Thyroid gland (tissue), 4 donors: ENCODE measurements at regions not wholly inside any gene's neighbourhood (a gene's known extent, or its start where the extent isn't known, plus 50 kb on each side); places are given as distances from the start of the nearest gene placed in this dataset.

ENCODE experiments used
- DNase-seq, 2 donors: peaks; one replicate each; pipeline ENCODE4 v3.0.0-alpha.2; 2019
- H3K27ac ChIP-seq, 3 donors: fragments of 200-600 bp; sonication (generic); 1 replicate in 2 of 3; 2 replicates in 1 of 3; pipeline ENCODE4 v1.5.1; 2016 to 2019; ENCODE audit warnings: mild to moderate bottlenecking in 1 of 3, moderate library complexity in 1 of 3
- H3K27me3 ChIP-seq: fragments of 200-600 bp; sonication (generic); one replicate; pipeline ENCODE4 v1.5.1; 2019
- H3K36me3 ChIP-seq, 2 donors: fragments of 200-600 bp; sonication (generic); one replicate each; pipeline ENCODE4 v1.5.1; 2016 to 2019
- H3K4me1 ChIP-seq, 2 donors: fragments of 200-600 bp; sonication (generic); one replicate each; pipeline ENCODE4 v1.5.1; 2017 to 2019
- H3K4me3 ChIP-seq, 3 donors: fragments of 200-600 bp; sonication (generic); replicated peaks in 1 of 3; 1 replicate in 2 of 3; 2 replicates in 1 of 3; pipeline ENCODE4 v1.5.1; 2016; ENCODE audit warnings: mild to moderate bottlenecking in 1 of 3
- H3K9me3 ChIP-seq: fragments of 200-600 bp; sonication (generic); one replicate; pipeline ENCODE4 v1.5.1; 2017
- POLR2A ChIP-seq, 2 donors: fragments of 450-650 bp; IDR thresholded peaks; one replicate each; pipeline ENCODE4 v1.6.1; 2017; ENCODE audit warnings: antibody characterized with exemption in 2 of 2, mild to moderate bottlenecking in 2 of 2, moderate library complexity in 1 of 2
- WGBS, 2 donors: methylation state at CpG; one replicate each; pipeline ENCODE4 v1.1.5; 2017; 5-methylcytosine and 5-hydroxymethylcytosine counted together
- intact Hi-C: fragments of 100-400 bp; cut with DNase I; formaldehyde crosslinking; loops from one replicate; pipeline ENCODE4 v1.15.1; 2023
- TF ChIP-seq, protein P1 (sequence below), 6 experiments: fragments of 200-600 bp in 3 of 6; fragments of 450-650 bp in 3 of 6; sonication (generic) in 3 of 6; IDR thresholded peaks; one replicate each; pipeline ENCODE4 v1.5.1; 2016 to 2019; ENCODE audit warnings: antibody characterized with exemption in 6 of 6, mild to moderate bottlenecking in 2 of 6, inconsistent platforms in 1 of 6, moderate library complexity in 1 of 6

DNA sequence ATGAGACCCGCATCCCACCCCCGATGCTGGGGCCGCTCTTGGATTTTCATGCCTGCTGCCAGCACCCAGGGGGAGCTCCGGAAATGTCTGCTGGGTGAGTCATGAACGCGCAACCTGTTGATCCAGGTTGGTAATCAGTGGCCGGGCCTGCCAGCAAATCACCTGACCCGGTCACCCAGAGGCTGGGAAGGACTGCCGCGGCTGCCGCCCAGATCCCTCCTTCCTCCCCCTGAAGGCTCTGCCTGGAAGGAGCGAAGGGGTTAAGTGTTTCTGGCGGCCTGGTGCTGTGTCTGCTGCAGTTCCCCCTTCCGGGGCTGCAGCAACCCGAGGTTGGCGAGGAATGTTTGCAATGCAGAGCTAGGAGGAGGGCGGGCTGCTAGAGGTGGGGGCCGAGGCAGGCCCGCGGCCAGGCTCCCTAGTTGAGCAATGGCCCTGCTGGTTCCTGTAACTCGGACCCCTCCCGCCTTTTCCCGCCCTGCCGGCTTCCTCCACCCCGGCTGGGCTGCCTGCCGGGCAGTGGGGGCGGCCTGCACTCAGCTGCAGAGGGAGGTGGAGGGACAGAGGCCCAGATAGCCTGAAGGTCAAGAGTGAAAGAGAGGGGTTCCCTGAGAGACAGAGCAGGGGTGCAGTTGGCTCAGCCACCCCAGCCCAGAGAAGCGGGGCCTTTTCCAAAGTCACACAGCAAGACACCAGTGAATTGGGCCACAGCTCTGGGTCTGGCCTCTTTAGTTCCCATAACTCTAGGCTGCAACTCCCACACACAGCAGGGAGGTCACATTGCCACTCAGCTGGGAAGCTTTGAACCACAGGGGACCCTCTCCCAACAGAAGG, 156.3 kb upstream of the IER5L start:
- TF ChIP-seq POLR2A (IDR thresholded peaks at IDR 0.05), result peak in 1 of 2 donors; percentile 66
- TF ChIP-seq, protein P1, sequence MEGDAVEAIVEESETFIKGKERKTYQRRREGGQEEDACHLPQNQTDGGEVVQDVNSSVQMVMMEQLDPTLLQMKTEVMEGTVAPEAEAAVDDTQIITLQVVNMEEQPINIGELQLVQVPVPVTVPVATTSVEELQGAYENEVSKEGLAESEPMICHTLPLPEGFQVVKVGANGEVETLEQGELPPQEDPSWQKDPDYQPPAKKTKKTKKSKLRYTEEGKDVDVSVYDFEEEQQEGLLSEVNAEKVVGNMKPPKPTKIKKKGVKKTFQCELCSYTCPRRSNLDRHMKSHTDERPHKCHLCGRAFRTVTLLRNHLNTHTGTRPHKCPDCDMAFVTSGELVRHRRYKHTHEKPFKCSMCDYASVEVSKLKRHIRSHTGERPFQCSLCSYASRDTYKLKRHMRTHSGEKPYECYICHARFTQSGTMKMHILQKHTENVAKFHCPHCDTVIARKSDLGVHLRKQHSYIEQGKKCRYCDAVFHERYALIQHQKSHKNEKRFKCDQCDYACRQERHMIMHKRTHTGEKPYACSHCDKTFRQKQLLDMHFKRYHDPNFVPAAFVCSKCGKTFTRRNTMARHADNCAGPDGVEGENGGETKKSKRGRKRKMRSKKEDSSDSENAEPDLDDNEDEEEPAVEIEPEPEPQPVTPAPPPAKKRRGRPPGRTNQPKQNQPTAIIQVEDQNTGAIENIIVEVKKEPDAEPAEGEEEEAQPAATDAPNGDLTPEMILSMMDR (IDR thresholded peaks at IDR 0.05), result peak in 1 of 6 experiments; percentile 4
- Histone ChIP-seq H3K4me3 (no peak overlapping the region), H3K9me3 (no peaks in the 10 kb centered on the region), H3K4me1 (peaks cover 33 to 53% of the 10 kb centered on the region in 2 donors), H3K27me3 (no peaks in the 10 kb centered on the region), H3K27ac (peak overlapping the region; percentile 92 to 96 (median 94)), H3K36me3 (no peaks in the 10 kb centered on the region)
- peak; percentile 98 to 99 for DNase-seq
- WGBS, 2 donors, result 5 to 6% methylated on average over 9 to 13 of the region's 28 CpGs
- intact Hi-C loops, result no loop called here

DNA sequence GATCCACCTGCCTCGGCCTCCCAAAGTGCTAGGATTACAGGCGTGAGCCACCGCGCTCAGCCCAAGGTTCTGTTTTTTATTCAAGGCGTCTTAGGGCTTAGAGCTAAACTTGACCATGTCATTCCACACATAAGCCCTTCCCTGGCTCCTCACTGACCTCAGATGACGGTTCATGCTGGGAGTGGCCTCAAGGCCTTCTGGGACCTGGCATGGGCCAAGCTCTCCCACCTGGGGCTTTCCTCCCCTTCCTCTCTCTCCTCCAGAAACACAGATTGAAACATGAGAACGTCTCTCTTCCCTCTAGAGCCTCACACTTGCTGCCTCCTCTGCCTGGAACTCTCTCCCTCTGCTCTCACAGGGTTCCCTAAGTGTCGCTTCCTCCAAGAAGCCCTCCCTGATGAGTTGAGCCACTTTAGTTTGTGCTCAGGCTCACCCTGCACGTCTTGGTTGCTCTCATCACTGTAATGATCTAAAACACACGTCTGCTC, 155.6 kb upstream of the IER5L start:
- no peaks in the 10 kb centered on the region for H3K9me3 ChIP-seq
- WGBS, 2 donors, result 57 to 64% methylated on average over 9 to 10 of the region's 10 CpGs
- TF ChIP-seq, protein P1 (IDR thresholded peaks at IDR 0.05), result no peak
- no peak for TF ChIP-seq POLR2A (IDR thresholded peaks at IDR 0.05)
- H3K4me3 ChIP-seq, result no peak overlapping the region
- H3K27ac ChIP-seq, result peak overlapping the region; percentile 92 to 96 (median 94)
- H3K36me3 ChIP-seq, result no peaks in the 10 kb centered on the region
- DNase-seq, result peak; percentile 53 to 60
- peaks cover 33 to 57% of the 10 kb centered on the region in 2 donors for H3K4me1 ChIP-seq
- H3K27me3 ChIP-seq, result no peaks in the 10 kb centered on the region
- intact Hi-C loops, result no loop called here

GRCh38 chr9:129332581-129332980, 154.5 kb upstream of the IER5L start:
- TF ChIP-seq, protein P1 (IDR thresholded peaks at IDR 0.05), result no peak
- TF ChIP-seq POLR2A (IDR thresholded peaks at IDR 0.05), result no peak
- DNase-seq, result peak; percentile 37 to 47
- H3K27ac ChIP-seq, result peak overlapping the region; percentile 92 to 96 (median 94)
- no peak overlapping the region for H3K4me3 ChIP-seq
- no peaks in the 10 kb centered on the region for H3K27me3 ChIP-seq
- WGBS, 2 donors, result 56 to 63% methylated on average over 4 of the region's 4 CpGs
- no peaks in the 10 kb centered on the region for H3K36me3 ChIP-seq
- H3K4me1 ChIP-seq, result peaks cover 33 to 68% of the 10 kb centered on the region in 2 donors
- intact Hi-C loops, result no loop called here
- no peaks in the 10 kb centered on the region for H3K9me3 ChIP-seq

- Histone ChIP-seq H3K27ac (peak overlapping the region; percentile 92 to 96 (median 94)), H3K9me3 (no peaks in the 10 kb centered on the region), H3K4me1 (peaks cover 33 to 62% of the 10 kb centered on the region in 2 donors), H3K4me3 (no peak overlapping the region), H3K27me3 (no peaks in the 10 kb centered on the region), H3K36me3 (no peaks in the 10 kb centered on the region)
- DNase-seq, result peak; percentile 35 to 43
- TF ChIP-seq, protein P1 (IDR thresholded peaks at IDR 0.05), result no peak
- no peak for TF ChIP-seq POLR2A (IDR thresholded peaks at IDR 0.05)
- intact Hi-C loops, result no loop called here
- WGBS, 2 donors, result 70 to 72% methylated on average over 13 of the region's 13 CpGs
Measured at GRCh38 chr9:129331772-129332500, 153.9 kb upstream of the IER5L start.

DNA sequence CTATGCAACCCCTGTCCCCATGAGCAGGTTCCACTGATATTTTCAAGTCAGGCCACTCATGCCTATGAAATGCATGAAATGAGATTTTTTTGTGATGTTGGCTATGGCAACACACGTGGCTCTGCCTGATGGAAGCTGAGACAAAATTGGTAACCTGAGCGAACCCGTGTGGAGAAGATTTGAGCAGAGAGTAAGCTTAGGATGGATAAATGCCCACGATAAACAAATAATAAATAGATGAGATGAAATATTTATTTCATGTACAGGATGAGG, 153.4 kb upstream of the IER5L start:
- Histone ChIP-seq H3K36me3 (no peaks in the 10 kb centered on the region), H3K9me3 (no peaks in the 10 kb centered on the region), H3K27ac (no peak overlapping the region), H3K27me3 (no peaks in the 10 kb centered on the region), H3K4me1 (peaks cover 28 to 56% of the 10 kb centered on the region in 2 donors), H3K4me3 (no peak overlapping the region)
- 72 to 76% methylated on average over 4 of the region's 4 CpGs for WGBS, 2 donors
- TF ChIP-seq, protein P1 (IDR thresholded peaks at IDR 0.05), result no peak
- no peak for TF ChIP-seq POLR2A (IDR thresholded peaks at IDR 0.05)
- no peak for DNase-seq
- intact Hi-C loops, result no loop called here
